ENCODE measurements at regions not wholly inside any gene's neighbourhood (a gene's known extent, or its start where the extent isn't known, plus 50 kb on each side); places are given as distances from the start of the nearest gene placed in this dataset.

DNA sequence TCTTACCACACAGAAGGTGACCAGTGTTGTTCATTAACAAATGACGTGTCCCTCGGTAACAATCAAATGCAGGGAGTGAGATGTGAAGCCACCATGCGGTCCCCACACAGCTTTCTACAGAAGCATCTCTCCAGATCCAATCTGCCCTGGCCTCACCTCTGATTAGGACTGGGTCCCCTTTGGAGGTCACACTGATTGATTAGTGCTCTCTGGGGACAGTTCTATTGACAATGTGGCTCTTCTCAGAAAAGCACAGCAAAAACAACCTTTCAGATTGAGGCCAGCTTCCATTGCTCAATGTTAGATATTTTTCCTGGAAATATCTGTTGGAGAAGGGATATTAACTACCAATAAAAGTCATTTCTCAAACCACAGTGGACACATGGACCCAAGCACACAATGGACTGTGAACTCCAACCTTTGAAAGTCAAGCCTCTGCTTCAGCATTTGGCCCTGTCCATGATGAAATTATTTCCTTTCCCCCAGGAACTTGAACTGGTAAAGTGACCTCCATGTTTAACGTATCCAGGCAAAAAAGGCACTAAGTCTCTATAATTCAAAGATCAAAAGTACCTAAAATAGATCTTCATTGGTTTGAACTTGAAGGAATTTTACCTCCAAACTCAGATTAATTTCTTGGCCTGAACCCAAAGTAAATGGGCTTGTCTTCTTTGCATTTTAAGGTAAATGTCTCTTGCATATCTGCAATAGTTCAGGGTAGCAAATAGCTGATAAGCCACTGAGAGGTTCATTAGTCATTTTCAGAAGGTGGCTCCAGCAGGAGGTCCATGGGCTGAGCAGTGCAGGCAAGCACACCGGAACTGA is 118.5 kb downstream of the FOXA2 start:
- DNase-seq: no peak

DNA sequence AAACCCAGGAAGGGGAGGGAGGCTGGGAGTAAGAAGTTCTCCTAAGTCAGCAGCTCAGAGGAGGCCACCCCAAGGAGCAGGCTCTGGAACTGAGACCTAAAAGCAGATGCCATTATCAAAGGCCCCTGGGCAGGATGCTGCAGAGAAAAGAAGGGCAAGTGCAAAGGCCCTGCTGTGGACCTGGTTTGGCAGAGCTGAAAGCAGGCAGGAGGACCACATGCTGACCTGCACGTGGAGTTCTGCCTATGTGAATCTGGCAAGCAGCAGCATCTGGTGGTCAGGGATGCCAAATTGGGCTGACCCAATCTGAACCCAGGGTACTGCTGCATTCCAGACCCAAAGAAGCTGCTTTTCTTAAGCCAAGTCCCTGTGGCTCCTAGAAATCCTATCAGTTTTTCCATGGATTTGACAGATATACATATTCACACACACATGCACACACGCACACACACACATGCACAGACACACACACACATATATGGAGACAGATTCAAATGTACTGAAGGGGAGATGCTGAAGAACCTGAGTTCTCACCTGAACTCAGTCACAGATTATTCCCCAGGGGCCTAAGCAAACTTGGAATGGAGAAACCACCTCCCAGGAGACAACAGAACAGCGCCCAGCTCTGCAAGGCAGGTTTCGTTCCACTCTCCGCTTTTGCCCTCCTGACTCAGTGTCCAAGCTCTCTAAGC is 119.9 kb downstream of the FOXA2 start:
- DNase-seq: no peak

DNA sequence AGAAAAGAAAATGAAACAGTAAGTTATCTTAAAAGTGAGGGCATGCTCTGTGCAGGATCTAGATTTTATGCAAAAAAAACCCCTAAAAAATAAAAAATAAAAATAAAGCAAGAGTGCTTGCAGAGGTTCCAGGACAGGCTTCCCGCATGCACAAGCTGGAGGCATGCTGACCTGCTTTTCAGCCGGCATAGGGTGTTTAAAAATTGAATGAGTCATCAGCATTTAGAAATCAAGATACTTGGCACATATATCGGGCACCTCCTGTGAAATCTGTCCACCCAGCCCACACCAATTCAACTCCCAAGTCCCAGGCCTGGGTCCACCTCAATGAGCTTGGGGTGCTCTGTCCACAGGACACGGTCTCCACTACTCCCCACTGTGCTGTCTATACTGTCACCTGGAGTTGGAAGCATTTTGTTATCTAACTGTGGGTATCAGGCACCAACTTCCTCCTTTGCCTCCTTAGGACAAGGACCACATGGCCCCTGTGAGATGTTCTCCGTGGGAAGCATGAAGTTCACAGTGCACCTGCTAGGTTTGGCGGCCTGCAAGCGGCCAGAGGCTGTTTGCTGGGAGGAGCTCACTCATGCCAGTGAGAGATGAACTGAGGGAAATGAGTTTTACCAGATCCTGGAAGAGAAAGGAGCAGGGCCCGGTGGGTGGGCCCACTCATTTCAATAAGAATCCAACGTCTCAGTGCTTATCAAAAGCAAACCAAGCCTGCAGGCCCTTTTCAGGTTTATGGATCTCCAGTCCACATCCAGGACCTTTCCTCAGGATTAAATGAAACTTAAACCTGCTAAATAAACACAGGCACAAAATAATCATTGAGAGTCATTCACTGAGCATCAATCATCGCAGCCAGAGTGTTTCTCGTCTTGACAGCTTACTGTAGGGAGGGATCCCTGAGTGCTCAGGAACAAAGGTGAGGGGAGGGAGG is 121.1 kb downstream of the FOXA2 start:
- DNase-seq: no peak

DNA sequence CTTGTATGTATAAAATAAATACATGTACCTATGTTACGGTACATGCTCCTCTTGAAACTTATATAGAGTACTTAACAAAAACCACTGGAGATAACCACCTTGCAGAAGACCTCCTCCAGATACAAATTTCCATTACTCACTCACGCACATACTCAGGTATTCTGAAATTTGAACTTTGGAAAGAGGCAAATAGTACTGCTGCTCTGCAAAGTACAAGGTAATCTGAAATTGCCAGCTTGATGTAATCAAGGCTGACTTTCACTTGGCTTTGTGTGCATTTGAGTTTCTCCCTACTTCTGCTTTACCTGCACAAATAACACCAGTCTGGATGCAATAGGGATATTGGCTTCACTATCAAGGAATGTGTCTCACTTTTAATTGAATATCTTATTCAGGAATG is 123.6 kb downstream of the FOXA2 start:
- no peak for DNase-seq

DNA sequence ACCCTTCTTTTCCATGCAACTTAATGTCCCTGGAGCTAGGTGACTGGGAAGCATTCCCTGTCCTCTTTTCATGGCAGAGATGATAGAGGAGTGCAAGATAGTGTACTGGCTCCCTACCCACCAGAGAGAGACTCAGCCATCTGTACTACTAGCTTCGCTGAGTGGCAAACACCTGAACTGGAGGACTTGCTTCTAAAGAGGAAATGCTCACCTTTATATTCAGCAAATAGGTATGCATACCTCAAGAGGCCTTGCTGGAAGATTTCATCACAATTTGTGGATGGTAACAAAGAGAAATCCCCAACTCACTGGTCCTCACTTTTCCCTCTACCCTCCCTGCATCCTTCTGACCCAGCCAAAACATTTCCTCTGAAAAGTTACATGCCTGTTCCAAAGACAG is 124.1 kb downstream of the FOXA2 start:
- DNase-seq: no peak

DNA sequence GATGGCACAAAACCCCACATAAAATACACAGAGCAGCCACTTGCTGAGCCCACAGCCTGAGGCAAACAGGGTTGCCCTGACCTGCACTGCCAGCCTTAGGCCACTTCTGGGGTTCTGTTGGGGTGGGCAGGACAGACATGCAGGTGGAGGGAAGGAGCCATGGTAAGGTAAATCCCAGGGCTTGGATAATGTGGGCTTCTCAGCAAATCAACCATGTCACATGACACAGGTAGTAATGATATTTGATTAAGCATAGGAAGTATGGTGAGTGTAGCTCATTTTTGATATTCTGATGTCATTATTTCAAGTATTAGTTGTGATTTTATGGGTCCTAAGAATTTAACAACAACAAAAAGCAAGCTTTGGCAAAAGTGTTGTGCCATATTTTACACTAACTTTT is 124.6 kb downstream of the FOXA2 start:
- DNase-seq: no peak

DNA sequence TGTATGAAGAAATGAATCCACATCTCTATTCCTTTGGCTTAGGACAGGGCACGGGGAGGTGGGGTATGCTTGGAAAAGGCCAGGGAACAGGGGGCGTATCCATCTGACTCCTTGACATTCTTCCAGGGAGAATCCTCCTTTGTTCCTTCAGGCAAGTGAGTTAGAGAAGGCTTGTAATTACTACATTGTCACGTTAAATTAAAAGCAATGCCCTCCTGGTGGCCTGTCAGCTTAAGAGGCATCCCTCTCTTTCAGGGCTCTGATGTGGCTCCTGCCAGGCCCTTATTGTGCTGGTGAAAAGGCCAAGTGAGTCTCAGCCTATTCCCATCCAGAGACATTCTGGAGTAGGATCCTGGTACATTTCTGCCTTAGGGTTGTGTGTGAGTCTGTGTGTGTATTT is 128.3 kb downstream of the FOXA2 start:
- DNase-seq: no peak

DNA sequence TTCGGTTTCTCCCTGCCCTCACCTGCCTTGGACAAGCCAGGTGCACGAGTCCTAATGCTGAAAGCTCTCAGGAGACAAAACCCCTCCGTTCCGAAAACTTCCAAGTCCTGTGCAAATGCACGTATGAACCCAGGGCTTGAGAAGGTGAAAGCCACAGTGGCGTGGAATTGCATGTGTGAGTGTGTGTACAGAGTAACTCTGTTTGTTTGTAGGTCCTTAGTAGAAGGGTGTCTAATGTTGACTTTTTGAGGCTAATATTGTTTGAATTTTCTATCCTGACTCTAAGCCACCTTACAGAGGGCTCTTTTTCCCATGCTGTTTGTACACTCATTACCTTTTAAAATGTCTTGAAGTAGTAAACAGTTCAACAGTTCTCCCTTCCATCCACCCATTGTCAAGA is 129.1 kb downstream of the FOXA2 start:
- no peak for DNase-seq

DNA sequence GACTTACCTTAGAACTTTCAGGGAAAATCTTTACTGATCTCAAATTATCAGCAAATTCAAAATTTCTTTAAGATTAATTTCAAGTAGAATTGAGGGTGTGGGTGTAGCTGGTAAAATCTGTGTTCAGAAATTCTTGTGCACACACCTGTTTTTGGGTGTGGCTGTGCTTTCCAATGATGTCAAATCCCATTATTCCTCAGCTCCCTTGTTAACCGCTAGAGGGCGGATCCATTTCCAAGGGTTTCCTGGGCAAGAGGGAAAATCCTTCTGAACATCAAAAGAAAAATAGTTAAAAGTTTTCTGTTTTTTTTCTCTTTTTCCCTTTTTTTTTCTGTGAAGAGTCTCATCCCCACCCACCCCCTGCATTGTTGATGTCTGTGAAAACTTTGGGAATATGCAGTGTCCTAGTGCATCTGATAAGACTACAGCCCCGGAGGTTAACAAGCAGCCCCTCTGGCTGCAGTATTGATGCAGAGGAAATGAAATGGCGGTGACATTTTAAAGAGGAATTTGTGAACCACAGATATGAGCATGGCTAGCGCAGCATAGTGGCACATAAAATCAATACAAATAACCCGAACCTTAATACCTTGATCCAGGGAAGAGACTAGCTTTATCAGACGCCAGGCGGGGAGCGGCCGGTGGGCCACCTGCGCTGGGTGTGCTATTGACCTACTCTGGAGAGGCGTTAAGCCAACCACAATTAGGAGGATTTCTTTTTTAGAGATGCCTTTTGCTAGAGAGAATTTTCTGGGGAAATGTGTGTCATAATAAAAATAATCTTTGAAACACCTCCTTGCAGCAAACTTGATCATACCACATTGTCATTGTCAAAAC is 130.9 kb downstream of the FOXA2 start:
- no peak for DNase-seq

DNA sequence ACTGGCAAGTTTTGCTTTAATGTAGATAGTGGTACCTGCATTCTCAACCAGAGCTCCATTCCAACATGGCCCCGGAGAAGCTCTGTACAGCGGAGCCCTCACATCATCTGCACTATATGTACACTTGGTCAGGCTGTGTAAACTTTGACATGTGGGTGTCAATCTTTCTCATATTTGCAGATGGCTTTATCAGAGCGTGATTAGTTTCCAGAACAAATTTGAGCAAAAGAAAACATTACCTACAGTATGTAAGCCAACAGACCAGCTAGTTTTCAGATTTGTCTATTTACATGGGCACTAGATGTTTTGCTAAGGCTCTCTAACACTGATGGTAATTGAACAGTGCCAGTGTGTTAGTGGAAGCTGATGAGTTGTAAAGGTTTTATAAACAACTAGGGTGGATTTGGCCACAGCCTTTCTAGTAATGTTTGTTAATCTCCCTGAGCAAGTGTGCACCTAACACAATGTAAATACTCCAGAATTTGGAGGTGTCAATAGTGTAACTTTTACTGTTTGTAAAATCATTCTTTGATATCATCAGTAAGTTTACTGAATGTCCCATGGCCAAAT is 131.8 kb downstream of the FOXA2 start:
- DNase-seq: no peak

DNA sequence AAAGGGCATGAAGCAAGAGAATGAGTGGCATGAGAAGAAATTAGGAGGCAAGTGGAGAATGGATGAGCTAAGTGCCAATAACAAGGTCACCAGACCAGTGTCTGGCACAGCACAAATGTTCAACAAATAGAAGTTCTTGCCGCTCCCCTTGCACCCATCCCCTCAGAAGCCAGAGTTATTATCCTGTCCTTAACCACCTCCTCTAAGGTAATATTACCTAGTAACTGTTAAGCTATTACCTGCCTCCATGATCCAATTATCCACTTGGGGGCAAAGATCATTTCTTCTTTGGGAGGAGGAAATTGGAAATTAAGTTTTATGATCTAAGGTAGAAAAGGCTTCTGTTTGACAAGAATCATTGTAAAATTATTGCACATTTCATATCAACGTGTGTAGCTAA is 133.8 kb downstream of the FOXA2 start:
- DNase-seq: no peak

DNA sequence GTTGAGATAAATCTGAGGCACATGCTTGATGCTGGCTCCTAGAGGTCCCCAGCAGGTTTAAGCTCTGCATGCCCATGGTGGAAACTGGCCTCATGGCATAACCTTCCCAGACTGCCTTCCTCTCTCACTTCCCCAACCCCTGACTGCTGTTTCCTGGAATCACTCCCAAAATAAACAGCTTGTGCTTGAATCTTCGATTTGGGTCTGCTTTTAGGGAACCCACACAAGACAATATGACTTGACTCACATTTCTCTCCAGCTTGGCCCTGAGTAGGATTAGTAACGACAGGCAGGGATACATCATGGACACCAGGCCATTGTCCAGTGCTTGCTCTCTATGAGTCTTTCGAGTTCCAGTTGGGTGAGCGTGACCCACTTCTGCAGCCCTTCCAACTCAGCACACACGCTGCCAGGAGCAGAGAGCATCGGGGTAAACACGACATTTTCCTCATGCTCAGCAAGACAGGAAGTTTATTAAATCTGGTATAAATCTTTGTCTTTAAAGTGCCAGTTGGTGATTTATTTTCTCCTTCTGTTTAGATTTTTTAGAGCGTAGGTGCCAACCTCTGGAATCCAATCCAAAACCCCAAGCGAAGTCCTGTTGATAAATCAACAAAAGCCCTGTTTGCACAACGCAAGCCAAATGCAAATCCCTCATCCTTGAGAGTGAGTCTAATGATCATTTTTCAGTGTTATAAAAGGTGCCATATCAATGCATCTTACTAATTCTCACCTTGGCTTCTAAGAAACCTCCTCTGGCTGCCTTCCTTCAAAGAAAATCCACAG is 135.0 kb downstream of the FOXA2 start:
- DNase-seq: no peak

DNA sequence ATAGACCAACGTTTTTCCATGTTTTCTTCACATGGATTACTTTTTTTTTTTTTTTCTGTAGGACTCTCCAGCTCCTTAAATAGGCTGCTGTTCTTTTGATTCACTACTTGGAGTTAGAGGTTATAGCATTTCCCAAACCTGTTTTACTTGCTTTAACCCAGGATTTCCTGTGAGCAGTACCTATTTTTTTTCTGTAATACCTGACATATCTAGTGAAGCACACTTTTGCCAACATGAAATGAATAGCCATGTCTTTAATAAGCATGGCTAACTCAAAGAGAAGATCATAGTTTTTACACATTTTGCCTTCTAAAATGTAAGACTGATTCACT is 137.0 kb downstream of the FOXA2 start:
- no peak for DNase-seq

DNA sequence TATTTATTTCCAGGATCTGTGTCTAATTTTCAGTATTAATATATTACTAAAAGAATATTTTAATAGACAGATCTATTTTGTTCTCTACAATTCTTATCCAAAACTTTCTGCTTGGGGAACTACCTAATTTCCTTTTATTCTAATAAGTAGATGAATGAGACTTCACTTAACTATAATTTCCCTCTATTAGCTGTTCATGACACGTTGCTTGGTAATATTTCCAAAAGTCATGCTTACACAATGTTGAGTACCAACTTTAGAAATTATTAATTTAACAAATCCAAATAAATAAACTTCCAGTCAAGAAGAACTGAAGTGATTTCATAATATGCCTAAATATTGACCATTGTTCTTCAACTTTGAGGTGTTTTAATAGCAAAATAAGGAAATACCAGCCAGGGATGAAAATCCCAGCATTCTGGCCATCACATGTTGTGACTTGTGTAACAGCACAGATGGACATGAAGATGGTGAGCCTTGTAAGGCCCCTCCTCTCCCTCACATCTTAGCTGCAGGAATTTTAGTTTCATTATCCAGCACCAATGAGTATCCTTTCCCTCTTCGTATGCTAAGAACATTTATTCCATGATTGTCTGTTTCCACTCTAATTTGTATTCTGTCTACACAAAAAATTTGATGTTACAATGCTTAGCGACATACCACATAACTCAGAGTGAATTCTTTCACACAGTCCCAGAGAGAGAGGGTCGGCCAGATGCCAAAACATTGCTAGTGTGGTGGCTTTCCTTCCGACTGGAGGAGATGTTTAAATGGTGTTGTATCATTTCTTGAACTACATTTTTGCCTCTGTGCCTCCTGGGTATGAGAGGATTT is 137.5 kb downstream of the FOXA2 start:
- no peak for DNase-seq

DNA sequence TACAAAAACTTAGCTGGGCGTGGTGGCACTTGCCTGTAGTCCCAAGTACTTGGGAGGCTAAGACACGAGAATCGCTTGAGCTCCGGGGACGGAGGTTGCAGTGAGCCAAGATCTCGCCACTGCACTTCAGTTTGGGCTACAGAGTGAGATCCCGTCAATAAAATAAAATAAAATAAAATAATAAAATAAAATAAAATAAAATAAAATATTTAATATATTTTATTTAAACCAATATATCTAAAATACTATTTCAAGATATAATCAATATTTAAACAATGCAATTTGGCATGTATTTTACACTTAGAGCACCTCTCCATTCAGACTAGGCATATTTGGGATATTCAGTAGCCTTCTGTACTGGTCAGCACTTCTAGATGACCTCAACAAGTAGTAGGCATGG is 142.1 kb downstream of the FOXA2 start:
- DNase-seq: no peak

DNA sequence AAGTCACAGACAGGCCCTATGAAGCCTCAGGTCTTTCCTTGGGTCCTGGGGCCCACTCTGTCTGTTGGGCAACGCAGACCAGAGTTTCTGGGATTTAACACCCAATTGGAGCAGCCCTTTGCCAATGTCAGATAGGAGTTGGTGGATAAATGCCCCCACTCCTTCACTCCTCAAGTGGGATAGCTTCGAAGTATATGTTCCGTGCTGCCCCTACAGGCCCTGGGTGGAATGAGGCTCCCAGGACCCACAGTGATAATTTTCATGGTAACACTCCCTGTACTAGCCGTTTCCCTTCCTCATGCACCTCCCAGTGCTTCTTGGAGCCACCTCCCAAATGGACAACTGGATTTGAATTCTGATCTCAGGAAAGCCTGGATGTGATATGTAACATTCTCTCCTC is 145.4 kb downstream of the FOXA2 start:
- no peak for DNase-seq

DNA sequence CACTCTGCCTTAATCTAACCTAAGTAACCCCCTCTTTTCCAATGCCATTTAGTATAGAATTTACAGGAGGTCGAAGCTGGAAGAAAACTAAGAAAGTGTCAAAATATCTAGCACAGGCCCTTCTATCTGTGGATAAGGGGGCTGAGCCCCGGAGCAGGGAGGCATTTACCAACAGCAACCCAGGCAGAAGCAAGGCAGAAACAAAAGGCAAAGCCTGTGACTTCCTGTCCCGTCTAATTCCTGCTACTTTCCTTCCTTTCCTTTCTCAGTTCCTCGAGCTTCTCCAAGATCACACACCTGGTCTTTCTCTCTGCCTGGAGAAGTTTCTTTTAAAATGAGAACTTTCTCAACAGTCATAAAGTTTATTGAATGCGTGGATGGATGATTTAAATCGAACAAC is 146.0 kb downstream of the FOXA2 start:
- no peak for DNase-seq

DNA sequence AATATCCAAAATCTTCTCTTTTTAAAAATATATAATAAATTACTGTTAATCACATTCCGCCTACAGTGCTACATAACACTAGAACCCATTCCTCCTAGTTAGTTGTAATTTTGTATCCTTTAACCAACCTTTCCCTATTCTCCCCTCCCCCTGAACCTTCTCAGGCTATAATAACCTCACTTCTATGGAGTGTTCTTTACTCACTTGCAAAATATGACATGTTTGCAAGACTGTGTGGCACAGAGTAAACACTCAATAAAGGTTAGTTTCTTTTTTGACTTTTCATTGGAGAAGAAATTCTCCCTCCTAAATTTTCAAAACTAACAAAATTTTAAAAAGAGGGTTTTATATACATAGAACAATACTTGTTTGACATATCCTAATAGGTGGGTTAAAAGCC is 147.0 kb downstream of the FOXA2 start:
- no peak for DNase-seq

DNA sequence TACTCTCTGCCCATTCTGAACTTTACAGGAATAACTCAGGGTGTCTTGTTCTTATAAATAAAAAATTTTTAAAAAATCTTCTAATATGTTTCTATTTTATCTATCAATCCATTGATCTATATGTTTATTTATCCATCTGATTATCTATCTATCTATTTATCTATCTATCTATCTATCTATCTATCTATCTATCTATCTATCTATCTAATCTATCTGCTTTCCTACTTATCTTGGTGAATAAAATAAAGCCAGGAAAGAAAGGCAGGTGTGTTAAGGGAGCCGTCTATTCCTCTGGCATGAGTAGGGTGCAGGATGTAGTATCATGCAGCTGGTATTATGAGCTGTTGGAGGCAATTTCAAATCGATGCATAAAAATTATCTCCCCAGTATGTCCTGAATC is 153.0 kb downstream of the FOXA2 start:
- DNase-seq: no peak

DNA sequence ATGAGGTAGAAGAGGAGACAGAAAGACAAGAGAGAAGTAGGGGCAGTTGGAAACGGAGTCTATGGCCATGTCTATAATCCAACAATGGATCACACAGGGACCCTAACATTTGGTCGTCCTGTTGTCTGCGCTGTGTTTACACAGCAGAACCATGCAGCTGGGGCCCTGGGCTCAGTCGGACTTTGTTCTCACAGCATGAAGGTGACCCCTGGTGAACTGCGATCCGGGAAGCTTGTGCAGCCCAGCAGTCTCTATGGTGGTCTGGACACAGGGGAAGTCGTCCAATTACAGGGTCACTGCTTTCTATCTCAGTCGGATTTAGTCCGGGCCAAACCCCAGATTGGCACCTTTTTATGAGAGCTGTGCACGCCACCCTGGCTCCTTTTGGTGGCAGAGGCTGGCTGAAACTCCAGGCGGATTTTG is 153.6 kb downstream of the FOXA2 start:
- DNase-seq: no peak
